NOMO-1 treated with DMSO at 0.1 percent for 48 hours (cell line): ENCODE measurements at regions not wholly inside any gene's neighbourhood (a gene's known extent, or its start where the extent isn't known, plus 50 kb on each side); places are given as distances from the start of the nearest gene placed in this dataset.
A peak's percentile ranks its signal among the peaks of the same experiment; 100 is the strongest.
"Not testable (repeated sequence)": the region's sequence is repeated elsewhere in the genome, so short reads cannot be mapped to it uniquely, and the experiment has no call there.

Source experiments
- DNase-seq: peaks from one replicate; lab custom pipeline; 2025; ENCODE audit not compliant: unreplicated experiment; lab: John Stamatoyannopoulos, UW

GRCh38 chr4:115956054-115956796, 842.8 kb upstream of the NDST4 start:
- not testable (repeated sequence) for DNase-seq

- no peak for DNase-seq
These were observed 837.4 kb upstream of the NDST4 start for GRCh38 chr4:115950806-115951205.

GRCh38 chr4:115949974-115950743, 836.7 kb upstream of the NDST4 start:
- not testable (repeated sequence) for DNase-seq

- DNase-seq, result no peak
These were observed 831.6 kb upstream of the NDST4 start for GRCh38 chr4:115945026-115945425.

- no peak for DNase-seq
These were observed 830.9 kb upstream of the NDST4 start for GRCh38 chr4:115944146-115944905.

- DNase-seq, result no peak
These were observed 825.5 kb upstream of the NDST4 start for GRCh38 chr4:115938764-115939443.

GRCh38 chr4:115929373-115929772, 816.0 kb upstream of the NDST4 start:
- no peak for DNase-seq

- DNase-seq, result no peak
These were observed 814.0 kb upstream of the NDST4 start for GRCh38 chr4:115927382-115927781.

- no peak for DNase-seq
These were observed 809.7 kb upstream of the NDST4 start for GRCh38 chr4:115923152-115923551.

GRCh38 chr4:115920637-115921036, 807.2 kb upstream of the NDST4 start:
- no peak for DNase-seq

GRCh38 chr4:115918149-115918548, 804.7 kb upstream of the NDST4 start:
- peak; percentile 98 for DNase-seq

GRCh38 chr4:115906428-115906827, 793.0 kb upstream of the NDST4 start:
- DNase-seq, result no peak

GRCh38 chr4:115883847-115884246, 770.4 kb upstream of the NDST4 start:
- DNase-seq, result no peak

- no peak for DNase-seq
These were observed 769.8 kb upstream of the NDST4 start for GRCh38 chr4:115883231-115883630.

GRCh38 chr4:115873048-115873447, 759.6 kb upstream of the NDST4 start:
- DNase-seq, result no peak

GRCh38 chr4:115871596-115871995, 758.2 kb upstream of the NDST4 start:
- no peak for DNase-seq

- no peak for DNase-seq
These were observed 753.0 kb upstream of the NDST4 start for GRCh38 chr4:115866364-115866896.

- no peak for DNase-seq
These were observed 752.3 kb upstream of the NDST4 start for GRCh38 chr4:115865736-115866135.

- no peak for DNase-seq
These were observed 739.3 kb upstream of the NDST4 start for GRCh38 chr4:115852767-115853091.

- DNase-seq, result peak; percentile 66
These were observed 738.7 kb upstream of the NDST4 start for GRCh38 chr4:115851918-115852766.
